ENCODE measurements at regions not wholly inside any gene's neighbourhood (a gene's known extent, or its start where the extent isn't known, plus 50 kb on each side); places are given as distances from the start of the nearest gene placed in this dataset.
"Not testable (repeated sequence)": the region's sequence is repeated elsewhere in the genome, so short reads cannot be mapped to it uniquely, and the experiment has no call there.

- no peak for ATAC-seq
- H3K9me3 ChIP-seq, result no peaks in the 10 kb centered on the region
- no peak for DNase-seq
- H3K4me1 ChIP-seq, result no peaks in the 10 kb centered on the region
- no peak for TF ChIP-seq CTCF (IDR thresholded peaks at IDR 0.05)
- no peaks in the 10 kb centered on the region for H3K27me3 ChIP-seq
- H3K27ac ChIP-seq, result no peak overlapping the region
- H3K4me3 ChIP-seq, result no peak overlapping the region
- no peaks in the 10 kb centered on the region for H3K36me3 ChIP-seq
- intact Hi-C loops (cut with DNase I), result no loop called here
Observed at GRCh38 chr6:80793411-80793810, 686.9 kb downstream of the BCKDHB start.

- ATAC-seq, result no peak
- no peak for DNase-seq
- no peaks in the 10 kb centered on the region for H3K36me3 ChIP-seq
- no peaks in the 10 kb centered on the region for H3K9me3 ChIP-seq
- H3K27ac ChIP-seq, result no peak overlapping the region
- no peaks in the 10 kb centered on the region for H3K4me1 ChIP-seq
- no peak overlapping the region for H3K4me3 ChIP-seq
- intact Hi-C loops (cut with DNase I), result no loop called here
- H3K27me3 ChIP-seq, result no peaks in the 10 kb centered on the region
- no peak for TF ChIP-seq CTCF (IDR thresholded peaks at IDR 0.05)
Observed at GRCh38 chr6:80792151-80792550, 685.7 kb downstream of the BCKDHB start.

GRCh38 chr6:80789912-80790570, 683.6 kb downstream of the BCKDHB start:
- Histone ChIP-seq H3K27ac (no peak overlapping the region), H3K36me3 (no peaks in the 10 kb centered on the region), H3K4me1 (no peaks in the 10 kb centered on the region), H3K4me3 (no peak overlapping the region), H3K27me3 (no peaks in the 10 kb centered on the region), H3K9me3 (no peaks in the 10 kb centered on the region)
- no peak for ATAC-seq
- TF ChIP-seq CTCF (IDR thresholded peaks at IDR 0.05), result no peak
- DNase-seq, result no peak
- intact Hi-C loops (cut with DNase I), result no loop called here

GRCh38 chr6:80783271-80783670, 676.8 kb downstream of the BCKDHB start:
- H3K27me3 ChIP-seq; H3K27ac ChIP-seq; H3K4me3 ChIP-seq; H3K4me1 ChIP-seq; H3K36me3 ChIP-seq; DNase-seq; H3K9me3 ChIP-seq; ATAC-seq; intact Hi-C loops (cut with DNase I): not testable (repeated sequence)

- DNase-seq (no peak), ATAC-seq (no peak)
- intact Hi-C loops (cut with DNase I), result no loop called here
- no peaks in the 10 kb centered on the region for H3K4me1 ChIP-seq
- no peak overlapping the region for H3K27ac ChIP-seq
- TF ChIP-seq CTCF (IDR thresholded peaks at IDR 0.05), result no peak
- no peaks in the 10 kb centered on the region for H3K27me3 ChIP-seq
- H3K9me3 ChIP-seq, result no peaks in the 10 kb centered on the region
- no peaks in the 10 kb centered on the region for H3K36me3 ChIP-seq
- H3K4me3 ChIP-seq, result no peak overlapping the region
Observed at GRCh38 chr6:80771941-80772340, 665.5 kb downstream of the BCKDHB start.

GRCh38 chr6:80769106-80769505, 662.6 kb downstream of the BCKDHB start:
- Histone ChIP-seq H3K9me3 (no peaks in the 10 kb centered on the region), H3K4me3 (no peak overlapping the region), H3K4me1 (no peaks in the 10 kb centered on the region), H3K27ac (no peak overlapping the region), H3K27me3 (no peaks in the 10 kb centered on the region), H3K36me3 (no peaks in the 10 kb centered on the region)
- ATAC-seq (no peak), DNase-seq (no peak)
- no peak for TF ChIP-seq CTCF (IDR thresholded peaks at IDR 0.05)
- intact Hi-C loops (cut with DNase I), result no loop called here

Measured in upper lobe of right lung (tissue), 1 donor.